ENCODE measurements at regions not wholly inside any gene's neighbourhood (a gene's known extent, or its start where the extent isn't known, plus 50 kb on each side); places are given as distances from the start of the nearest gene placed in this dataset.

DNA sequence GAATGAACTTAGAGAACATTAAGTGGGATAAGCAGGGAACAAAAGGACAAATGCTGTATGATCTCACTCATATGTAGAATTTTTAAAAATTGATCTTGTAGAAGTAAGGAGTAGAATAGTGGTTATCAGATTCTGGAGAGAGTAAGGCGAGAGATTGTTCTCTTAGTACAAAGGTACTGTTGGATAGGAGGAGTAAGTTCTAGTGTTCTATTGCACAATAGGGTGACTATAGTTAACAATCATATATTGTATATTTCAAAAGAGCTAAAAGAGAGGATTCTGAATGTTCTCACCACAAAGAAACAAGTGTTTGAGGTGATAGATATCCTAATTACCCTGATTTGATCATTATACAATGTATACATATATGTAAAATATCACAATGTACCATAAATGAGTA is 735.9 kb downstream of the NCAM2 start:
- no peak for ATAC-seq (ENCODE audit: low FRiP score in 2 of 2)
- 86 to 89% methylated on average over 1 of the region's 1 CpG for WGBS, 2 donors

DNA sequence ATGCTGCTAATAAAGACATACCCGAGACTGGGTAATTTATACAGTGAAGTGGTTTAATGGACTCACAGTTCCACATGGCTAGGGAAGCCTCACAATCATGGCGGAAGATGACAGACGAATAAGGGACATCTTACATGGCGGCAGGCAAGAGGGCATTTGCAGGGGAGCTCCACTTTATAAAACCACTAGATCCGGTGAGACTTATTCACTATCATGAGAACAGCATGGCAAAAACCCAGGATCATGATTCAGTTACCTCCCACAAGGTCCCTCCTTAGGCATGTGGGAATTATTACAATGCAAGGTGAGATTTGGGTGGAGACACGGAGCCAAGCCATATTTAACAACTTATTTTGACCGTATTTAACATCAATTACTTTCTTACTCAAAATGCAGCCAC is 739.0 kb downstream of the NCAM2 start:
- Histone ChIP-seq H3K4me3 (no peak overlapping the region), H3K27ac (no peak overlapping the region), H3K36me3 (no peaks in the 10 kb centered on the region), H3K9me3 (no peaks in the 10 kb centered on the region), H3K4me1 (no peaks in the 10 kb centered on the region), H3K27me3 (no peaks in the 10 kb centered on the region)
- WGBS, 2 donors, result 66 to 80% methylated on average over 7 of the region's 7 CpGs
- ATAC-seq (ENCODE audit: low FRiP score in 2 of 2), result no peak
- no peak for DNase-seq
- TF ChIP-seq EP300 (IDR thresholded peaks at IDR 0.05) (no peak), POLR2AphosphoS5 (IDR thresholded peaks at IDR 0.05) (no peak), POLR2A (IDR thresholded peaks at IDR 0.05) (no peak)
- TF ChIP-seq, protein P1, sequence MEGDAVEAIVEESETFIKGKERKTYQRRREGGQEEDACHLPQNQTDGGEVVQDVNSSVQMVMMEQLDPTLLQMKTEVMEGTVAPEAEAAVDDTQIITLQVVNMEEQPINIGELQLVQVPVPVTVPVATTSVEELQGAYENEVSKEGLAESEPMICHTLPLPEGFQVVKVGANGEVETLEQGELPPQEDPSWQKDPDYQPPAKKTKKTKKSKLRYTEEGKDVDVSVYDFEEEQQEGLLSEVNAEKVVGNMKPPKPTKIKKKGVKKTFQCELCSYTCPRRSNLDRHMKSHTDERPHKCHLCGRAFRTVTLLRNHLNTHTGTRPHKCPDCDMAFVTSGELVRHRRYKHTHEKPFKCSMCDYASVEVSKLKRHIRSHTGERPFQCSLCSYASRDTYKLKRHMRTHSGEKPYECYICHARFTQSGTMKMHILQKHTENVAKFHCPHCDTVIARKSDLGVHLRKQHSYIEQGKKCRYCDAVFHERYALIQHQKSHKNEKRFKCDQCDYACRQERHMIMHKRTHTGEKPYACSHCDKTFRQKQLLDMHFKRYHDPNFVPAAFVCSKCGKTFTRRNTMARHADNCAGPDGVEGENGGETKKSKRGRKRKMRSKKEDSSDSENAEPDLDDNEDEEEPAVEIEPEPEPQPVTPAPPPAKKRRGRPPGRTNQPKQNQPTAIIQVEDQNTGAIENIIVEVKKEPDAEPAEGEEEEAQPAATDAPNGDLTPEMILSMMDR (IDR thresholded peaks at IDR 0.05), result no peak

More for the DNA sequence above, 735.9 kb downstream of the NCAM2 start:
- TF ChIP-seq EP300 (IDR thresholded peaks at IDR 0.05), result no peak
- no peak for TF ChIP-seq POLR2A (IDR thresholded peaks at IDR 0.05)
- TF ChIP-seq, protein P1 (IDR thresholded peaks at IDR 0.05), result no peak
- TF ChIP-seq POLR2AphosphoS5 (IDR thresholded peaks at IDR 0.05), result no peak
- no peak for DNase-seq
- Histone ChIP-seq H3K4me3 (no peak overlapping the region), H3K36me3 (no peaks in the 10 kb centered on the region), H3K9me3 (no peaks in the 10 kb centered on the region), H3K27ac (no peak overlapping the region), H3K4me1 (no peaks in the 10 kb centered on the region), H3K27me3 (no peaks in the 10 kb centered on the region)

DNA sequence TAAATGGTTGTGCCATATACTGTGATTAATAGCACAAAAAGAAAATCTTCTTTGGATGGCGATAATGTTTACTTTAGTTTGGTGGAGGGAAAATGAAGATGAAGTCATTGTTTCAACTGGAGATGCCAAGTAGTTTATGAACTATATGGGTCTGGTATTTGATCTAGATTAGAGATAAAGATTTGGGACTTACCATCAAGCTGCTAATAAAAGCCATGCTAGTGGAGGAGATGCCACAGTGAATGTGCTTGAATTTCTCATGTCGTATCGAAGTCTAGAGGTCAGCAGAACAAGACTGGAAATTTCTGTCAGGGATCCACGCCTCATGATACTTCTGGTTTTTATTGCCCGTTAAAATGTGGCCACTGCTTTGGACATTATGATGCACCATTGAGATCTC is 742.0 kb downstream of the NCAM2 start:
- H3K4me3 ChIP-seq, result no peak overlapping the region
- no peaks in the 10 kb centered on the region for H3K4me1 ChIP-seq
- no peaks in the 10 kb centered on the region for H3K36me3 ChIP-seq
- ATAC-seq (ENCODE audit: low FRiP score in 2 of 2) (no peak), DNase-seq (no peak)
- no peaks in the 10 kb centered on the region for H3K27me3 ChIP-seq
- H3K9me3 ChIP-seq, result no peaks in the 10 kb centered on the region
- WGBS, 2 donors, result 73% methylated on average over 5 of the region's 5 CpGs
- TF ChIP-seq POLR2A (IDR thresholded peaks at IDR 0.05) (no peak), POLR2AphosphoS5 (IDR thresholded peaks at IDR 0.05) (no peak), EP300 (IDR thresholded peaks at IDR 0.05) (no peak)
- TF ChIP-seq, protein P1 (IDR thresholded peaks at IDR 0.05), result no peak
- H3K27ac ChIP-seq, result no peak overlapping the region

DNA sequence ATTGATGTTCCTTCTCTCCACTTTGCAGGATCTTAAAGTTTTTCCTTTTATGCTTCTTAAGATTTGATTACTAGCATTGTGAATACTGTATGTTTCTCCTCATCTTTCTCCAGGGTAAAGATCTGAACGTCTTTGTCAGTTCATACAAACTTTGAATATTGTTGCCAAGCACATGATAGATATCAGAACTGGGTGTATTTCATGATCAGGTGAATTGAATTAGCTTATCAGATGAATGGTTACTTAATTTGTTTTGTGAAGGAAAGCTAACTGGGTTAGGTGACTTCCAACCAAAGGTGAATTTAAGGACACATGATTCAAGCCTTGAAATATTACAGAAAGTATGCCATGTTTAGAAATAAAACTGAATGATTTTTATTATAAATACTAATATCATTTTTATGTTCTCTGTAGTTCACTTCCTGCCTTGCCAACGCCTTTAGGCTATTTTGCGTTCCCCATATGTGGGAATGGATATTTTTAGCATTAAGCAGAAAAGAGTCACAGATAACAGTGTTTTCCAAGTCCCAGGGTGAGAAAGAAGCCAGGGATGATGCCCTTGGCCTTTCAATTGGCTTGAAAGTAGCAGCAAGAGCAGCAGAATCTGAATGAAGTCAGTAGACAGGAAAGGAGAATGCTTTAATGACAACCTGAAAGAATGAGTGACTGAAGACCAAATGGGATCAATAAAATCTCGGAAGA is 752.1 kb downstream of the NCAM2 start:
- ATAC-seq (ENCODE audit: low FRiP score in 2 of 2) (no peak), DNase-seq (no peak)
- Histone ChIP-seq H3K27me3 (no peaks in the 10 kb centered on the region), H3K27ac (no peak overlapping the region), H3K4me3 (no peak overlapping the region), H3K36me3 (no peaks in the 10 kb centered on the region), H3K4me1 (no peaks in the 10 kb centered on the region), H3K9me3 (peaks cover 0 to 3% (median 0%) of the 10 kb centered on the region in 4 donors)
- TF ChIP-seq, protein P1 (IDR thresholded peaks at IDR 0.05), result no peak
- TF ChIP-seq POLR2A (IDR thresholded peaks at IDR 0.05) (no peak), EP300 (IDR thresholded peaks at IDR 0.05) (no peak), POLR2AphosphoS5 (IDR thresholded peaks at IDR 0.05) (no peak)
- WGBS, 2 donors, result 68 to 72% methylated on average over 4 of the region's 4 CpGs

DNA sequence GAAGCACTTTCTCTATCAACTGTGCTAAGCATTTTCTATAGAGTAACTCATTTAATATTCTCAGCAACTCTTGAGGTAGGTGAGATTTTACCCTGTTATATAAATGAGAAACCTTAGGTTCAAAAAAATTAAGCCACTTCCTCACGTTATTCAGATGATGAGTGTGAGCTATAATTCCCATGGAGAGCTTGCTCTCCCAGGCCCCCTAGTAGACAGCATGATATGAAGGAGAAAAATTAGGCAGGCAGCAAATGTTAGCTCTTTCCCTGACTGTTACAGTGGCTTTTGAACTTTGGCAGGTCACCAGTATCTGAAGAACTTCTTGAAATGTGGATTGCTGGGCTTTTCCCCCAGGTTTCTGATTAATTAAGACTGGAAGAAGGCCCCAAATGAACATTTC is 753.1 kb downstream of the NCAM2 start:
- no peak for DNase-seq
- WGBS, 2 donors, result 35 to 64% methylated on average over 1 of the region's 1 CpG
- Histone ChIP-seq H3K4me1 (no peaks in the 10 kb centered on the region), H3K27ac (no peak overlapping the region), H3K4me3 (no peak overlapping the region), H3K36me3 (no peaks in the 10 kb centered on the region), H3K9me3 (peaks cover 0 to 3% (median 0%) of the 10 kb centered on the region in 4 donors), H3K27me3 (no peaks in the 10 kb centered on the region)
- TF ChIP-seq EP300 (IDR thresholded peaks at IDR 0.05) (no peak), POLR2A (IDR thresholded peaks at IDR 0.05) (no peak)
- TF ChIP-seq, protein P1 (IDR thresholded peaks at IDR 0.05), result peak in 1 of 6 experiments; percentile 18
- no peak for ATAC-seq (ENCODE audit: low FRiP score in 2 of 2)

Measured in upper lobe of left lung (tissue), 6 donors.